NCI-H2227 treated with DMSO at 0.1 percent for 48 hours (cell line): ENCODE measurements at regions not wholly inside any gene's neighbourhood (a gene's known extent, or its start where the extent isn't known, plus 50 kb on each side); places are given as distances from the start of the nearest gene placed in this dataset.

ENCODE experiments used
- DNase-seq: peaks from one replicate; lab custom pipeline; 2025; lab: John Stamatoyannopoulos, UW

DNA sequence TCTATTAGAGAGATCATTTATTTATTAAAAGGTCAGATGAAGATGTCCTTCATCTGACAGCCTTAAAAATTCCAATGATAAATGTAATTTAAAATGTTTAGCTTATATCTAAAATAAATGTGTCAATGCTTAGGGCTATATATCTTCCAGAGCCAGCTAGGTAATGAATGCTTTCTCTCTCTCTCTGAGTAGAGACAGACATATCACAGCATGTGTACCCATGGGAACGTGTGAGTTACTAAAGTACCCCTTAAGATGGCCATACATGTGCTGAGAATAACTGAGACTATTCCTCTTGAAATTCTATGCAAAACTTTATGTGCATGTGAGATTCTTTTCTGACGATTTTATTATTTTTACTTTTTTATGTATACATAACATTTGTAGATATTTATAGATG lies 420.9 kb upstream of the ST6GAL2 start:
- no peak for DNase-seq

DNA sequence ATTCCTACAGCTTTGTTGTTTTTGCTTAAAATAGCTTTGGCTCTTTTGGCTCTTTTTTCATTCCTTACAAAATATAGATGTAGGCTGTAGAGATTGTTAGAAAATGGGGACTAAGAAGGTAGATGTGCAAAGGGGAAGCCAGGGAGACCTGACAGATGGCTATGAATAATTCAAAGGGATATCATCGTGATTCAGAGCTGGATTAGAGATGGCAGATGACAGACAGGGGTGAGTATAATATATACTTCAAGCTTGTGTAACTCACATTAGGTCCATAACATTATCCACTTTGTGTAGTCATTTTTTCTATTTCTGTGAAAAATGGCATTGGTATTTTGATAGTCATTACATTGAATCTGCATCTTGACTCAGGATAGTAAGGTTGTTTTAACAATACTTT lies 422.9 kb upstream of the ST6GAL2 start:
- DNase-seq: no peak

DNA sequence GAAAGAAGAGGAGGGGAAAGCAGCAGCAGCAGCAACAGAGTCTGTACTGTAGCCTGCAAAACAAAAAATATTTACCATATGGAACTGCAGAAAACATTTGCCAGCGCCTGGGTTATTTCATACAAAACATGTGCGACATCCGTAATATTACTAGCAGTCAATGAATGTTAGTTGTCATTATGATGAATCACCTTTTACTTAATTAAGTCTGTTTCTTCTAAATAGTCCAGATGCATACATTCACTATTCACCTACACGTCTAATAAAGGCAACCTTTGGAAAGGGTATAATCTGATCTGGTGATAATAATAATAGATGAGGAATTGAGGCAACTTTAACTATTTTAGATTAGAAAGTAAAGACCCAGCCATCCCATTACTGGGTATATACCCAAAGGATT lies 426.3 kb upstream of the ST6GAL2 start:
- DNase-seq: no peak

DNA sequence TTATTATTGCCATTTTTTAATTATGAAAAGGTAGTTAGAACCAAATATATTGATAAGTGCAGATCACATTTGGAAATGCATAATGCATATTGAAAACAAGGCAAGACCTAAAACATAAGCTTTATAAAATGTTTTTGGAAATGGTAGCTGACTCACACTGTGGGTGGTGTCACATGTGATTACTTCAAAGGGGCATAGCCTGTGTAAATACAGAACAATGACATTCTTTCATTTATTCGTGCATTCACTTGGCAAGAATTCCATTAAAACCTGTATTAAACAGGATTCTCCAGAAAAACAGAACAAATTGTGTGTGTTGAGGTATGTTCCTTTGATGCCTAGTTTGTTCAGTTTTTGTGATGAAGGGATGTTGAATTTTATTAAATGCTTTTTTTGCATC lies 427.3 kb upstream of the ST6GAL2 start:
- no peak for DNase-seq

DNA sequence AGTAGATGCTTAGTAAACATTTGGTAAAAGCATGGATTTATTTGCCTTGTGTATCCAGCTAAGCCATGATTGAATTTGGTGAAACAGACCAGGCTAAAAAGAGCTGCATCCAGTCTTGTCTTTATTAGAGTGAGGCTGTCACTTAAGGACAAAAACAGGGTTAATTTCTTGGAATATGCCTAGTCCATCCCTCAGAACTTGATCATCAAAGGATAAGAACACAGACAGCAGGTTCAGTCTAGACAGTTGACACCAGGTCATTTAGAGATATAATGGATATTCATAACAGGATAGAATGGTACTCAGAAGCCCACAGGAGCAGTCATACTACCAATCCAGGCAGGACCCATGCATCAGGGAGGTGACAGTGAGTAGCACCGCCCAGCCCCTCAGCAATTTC lies 434.9 kb upstream of the ST6GAL2 start:
- DNase-seq: no peak

DNA sequence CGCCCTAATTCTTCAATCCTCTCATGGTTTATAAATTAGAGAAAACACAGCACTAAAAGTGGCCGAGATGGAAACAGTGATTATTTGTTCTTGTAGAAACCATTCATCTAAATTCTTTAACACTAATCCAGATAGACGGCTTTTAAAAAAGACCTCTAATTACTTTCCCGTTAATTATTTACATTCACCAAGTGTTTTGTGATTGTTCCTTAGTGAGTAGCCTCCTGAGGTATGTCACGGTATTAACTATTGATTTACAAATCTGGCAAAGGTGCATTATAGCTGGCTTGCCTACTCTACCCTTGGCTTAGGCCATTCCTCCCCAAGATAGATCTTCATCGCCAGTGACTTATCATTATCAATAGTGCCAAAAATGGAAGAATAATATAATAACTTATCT lies 436.4 kb upstream of the ST6GAL2 start:
- no peak for DNase-seq

DNA sequence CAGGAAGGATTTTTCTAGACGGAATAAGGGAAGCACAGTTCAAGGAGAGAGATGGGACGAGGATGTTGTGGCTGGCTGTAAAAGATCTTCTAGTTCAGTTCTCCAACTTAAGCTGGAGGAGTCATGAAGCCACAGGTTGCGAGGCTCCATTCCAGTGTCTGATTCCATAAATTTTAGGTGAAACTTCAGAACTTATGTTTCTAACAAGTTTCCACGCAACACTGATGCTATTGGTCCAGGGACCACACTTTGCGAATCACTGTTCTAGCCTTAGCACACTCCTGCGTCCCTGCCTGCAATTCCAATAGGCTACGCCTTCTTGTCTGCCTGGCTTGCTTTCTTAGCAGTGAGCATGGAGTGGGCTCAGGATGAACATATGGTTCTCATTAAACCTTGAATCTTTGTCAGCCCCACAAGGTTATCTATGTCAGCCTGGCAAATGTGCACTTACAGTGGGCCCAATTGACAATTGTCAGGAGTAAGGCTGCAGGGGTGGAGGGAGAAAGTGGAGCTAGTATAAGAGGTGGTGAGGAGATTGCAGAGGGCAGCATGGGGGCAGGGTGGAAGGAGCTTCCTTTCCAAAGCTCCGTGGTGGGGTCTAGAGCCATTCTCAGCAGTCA lies 438.1 kb upstream of the ST6GAL2 start:
- no peak for DNase-seq

DNA sequence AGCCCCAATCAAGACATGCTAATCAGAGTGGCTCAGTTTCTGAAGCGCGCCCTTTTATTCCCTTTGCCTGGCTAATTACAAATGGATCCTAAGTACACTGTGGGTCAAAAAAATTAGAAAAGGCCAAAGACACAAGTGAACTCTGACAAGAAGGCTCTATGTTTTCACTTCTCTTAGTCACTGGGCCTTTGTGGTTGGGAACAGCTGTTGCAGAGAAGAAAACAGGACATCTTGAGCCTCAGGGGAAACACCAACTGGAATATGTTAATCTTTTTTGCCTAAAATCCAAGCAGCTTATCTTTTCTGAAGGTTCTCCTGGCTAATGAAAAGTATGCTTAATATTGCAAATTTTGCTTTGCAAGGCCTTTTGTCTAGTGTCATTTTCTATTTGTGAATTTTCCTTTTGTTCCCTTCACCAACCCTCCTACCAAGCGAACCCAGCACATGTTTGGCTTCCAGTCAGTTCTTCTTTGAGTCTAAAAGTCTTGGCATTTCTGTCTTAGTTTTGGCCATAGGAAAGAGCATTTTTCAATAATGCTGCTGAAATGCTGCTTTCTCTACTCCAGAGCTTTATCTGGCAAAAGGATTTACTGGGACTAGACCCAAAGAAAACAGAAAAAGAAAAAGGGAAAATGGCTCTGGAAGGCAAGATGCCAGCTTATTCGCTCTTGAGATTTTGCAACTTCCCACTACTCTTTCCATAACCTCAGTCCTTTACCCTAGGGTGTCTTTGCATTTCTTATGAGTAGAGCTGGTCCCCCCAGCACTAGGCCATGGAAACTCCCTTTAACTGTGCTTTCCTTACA lies 440.2 kb upstream of the ST6GAL2 start:
- DNase-seq: no peak

DNA sequence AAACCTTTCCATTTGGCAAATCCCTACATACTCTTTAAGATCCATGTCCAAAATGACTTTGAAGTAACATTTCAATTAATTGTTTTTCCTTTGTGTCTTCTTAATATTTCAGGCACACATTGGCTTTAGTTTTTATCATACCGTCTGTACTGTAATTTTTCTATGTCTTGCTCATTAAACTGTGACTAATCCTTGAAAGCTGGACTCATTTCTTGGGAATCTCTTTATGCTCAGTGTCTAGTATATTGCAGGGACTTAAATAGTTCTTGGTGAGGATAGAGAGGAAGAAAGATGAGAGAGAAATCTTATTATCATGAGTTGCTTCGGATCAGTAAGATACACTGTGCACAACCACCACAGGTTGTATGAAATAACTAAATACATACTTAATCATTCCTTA lies 448.3 kb upstream of the ST6GAL2 start:
- DNase-seq: no peak

DNA sequence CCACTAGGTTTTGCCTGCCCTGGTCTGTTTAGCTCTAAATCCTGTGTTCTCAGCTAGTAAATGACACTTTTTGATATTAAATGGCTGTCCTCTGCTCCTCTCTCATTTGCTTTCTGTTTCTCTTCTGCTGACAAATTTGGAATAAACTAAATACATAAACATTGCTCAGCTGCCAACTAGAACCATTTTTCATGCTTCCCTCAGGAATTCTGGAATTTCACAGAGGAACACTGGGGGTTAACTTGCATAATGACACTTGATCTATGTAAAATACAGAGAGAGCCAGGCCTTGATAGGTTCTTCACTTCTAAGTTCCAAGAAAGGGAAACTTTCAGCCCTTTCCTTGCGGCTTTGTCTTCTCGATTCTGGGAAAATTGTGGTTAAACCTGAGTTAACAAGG lies 450.6 kb upstream of the ST6GAL2 start:
- no peak for DNase-seq

DNA sequence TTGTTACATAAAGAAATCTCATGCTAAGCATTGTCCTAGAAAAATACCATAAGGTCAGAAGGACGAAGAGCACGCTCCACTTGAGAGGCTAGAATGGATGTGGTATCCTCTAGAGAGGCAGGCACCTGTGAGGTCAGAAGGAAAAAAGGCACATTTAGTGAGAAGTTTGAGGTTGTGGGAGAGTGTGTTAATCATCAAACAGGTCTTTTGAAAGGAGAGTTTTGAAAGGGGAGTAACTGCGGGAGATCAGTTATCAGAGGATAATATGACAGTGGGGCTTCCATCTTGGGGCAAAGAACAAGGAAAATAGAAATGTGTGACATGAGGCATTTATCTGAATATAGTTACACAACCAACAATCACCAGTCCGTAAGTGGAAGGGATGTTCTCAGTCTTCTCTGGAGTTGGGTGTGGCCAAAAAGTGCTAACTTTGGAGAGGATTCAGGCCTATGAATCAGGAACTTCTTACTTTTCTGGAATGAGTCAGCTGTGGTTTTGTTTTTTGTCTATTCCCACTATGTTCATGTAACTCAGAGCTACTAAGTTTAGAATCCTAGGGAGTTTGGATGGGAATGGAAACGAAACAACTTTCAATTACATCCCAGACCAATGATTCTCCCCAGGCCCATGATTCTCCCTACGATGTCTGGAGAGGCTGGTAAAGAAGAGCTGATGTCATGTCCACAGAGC lies 451.4 kb upstream of the ST6GAL2 start:
- DNase-seq: no peak

DNA sequence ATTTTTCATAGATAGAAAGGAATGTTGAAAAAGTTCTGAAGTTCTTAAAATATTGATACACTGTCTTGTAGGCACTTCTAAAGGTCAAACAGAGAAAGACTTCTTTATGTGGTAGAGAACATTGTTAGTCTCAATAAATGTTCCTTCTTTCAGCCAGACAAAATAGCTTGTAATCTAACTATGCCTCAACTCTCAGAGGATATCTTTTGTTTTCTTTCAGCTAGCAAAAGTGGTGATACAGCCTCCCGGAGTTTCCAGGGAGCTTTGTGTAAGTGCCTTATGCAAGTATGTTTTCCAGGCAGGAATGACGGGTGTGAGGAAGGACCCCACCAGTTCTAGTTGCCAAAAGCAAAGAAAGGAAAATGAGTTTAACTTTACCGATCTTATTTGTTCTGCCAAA lies 452.1 kb upstream of the ST6GAL2 start:
- no peak for DNase-seq

DNA sequence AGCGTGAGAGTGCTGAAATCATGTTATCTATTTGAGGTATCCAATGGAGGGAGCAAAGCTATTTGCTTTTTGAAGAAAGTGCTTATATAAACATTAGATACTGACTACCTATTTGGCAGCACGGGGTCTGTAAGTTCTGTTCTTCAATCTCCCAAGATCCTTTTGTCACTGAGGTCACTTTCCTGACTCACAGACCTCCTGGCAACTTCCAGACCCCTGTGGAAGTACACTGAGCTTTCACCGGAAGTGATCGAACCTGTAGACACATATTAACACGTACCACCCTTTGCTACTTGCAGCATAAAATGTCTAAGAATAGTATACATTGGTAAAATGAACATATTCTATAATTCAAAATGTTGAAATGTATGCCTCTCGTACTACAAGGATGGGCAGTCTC lies 452.6 kb upstream of the ST6GAL2 start:
- DNase-seq: no peak

DNA sequence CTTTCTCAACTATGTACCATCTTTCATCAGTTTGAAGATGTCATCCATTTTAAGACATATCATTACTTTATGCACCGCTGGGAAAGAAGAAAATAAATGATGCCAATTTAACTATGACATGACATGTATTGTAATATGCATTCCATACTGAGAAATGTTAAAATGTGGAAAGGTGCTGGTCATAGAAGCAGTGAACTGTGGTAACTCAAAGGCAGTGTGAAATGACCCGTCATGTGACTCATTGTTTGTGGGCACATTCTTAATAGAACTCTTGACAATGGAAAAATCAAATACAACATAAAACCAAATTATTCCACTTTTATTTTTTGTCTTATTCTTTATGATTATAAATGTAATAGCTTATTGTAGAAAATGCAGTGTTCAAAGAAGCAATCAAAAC lies 455.0 kb upstream of the ST6GAL2 start:
- no peak for DNase-seq

DNA sequence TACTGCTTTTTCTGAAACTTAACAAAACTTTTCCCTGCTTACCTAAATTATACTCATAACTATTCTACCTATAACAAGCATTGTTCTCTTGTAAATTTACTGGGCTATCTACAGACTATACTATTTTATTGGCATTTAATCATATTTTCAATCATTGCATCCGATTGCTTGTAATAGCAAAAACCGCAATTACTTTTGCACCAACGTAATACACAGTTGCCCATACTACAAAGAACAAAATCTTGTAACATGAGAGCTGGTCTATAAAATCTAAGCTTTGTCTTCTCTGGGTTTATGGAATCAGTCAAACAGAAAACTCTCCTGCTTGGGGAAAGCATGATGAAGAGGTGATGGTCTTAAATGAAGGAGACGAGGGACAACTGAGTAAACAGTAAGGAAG lies 463.4 kb upstream of the ST6GAL2 start:
- DNase-seq: no peak

DNA sequence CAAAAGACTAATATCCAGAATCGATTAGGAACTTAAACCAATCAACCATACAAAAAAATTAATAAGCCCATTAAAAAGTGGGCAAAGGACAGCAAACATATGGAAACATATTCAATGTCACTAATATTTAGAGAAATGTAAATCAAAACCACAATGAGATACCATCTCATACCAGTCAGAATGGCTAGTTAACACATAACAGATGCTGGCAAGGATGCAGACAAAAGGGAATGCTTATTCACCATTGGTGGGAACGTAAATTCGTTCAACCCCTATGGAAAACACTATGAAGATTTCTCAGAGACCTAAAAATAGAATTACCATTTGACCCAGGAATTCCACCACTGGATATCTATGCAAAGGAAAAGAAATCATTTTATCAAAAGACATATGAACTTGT lies 468.2 kb upstream of the ST6GAL2 start:
- DNase-seq: no peak

DNA sequence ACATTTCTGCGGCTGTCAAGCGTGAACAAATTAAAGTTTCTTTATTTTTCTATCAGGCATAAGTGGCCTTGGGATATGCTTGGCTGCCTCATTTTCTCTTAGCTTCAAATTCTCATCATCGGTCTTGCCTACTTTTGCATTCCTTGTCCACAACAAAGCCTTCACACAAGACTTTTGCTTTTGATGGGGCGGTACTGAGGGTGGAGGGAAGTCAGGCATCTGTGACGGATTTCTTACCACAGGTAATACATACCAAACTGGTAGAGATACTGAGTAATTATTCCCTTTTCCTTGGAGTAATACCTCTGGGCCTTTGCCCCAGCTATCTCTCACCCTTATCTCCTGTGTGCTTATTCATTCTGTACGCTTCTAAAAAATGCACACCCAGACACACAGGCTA lies 468.3 kb upstream of the RGPD4 start:
- no peak for DNase-seq

DNA sequence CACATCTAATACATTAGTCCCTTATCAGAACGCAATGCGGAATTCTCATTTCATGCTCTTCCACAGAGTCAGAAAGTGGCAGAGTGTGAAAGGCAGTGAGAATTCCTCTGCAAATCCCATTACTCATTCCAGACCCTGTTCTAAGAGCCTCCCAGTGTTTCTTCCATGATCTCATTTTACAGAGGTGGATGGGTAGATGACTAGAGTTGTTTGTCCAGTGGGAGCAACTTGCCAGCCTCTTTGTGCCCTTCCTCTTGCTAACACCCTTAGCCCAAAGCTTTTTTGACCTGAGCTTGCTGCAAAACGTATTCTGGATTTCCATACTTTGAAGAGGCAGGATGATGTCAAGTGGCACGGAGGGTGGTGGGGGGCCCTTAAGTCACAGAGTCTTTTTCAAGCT lies 467.7 kb upstream of the RGPD4 start:
- no peak for DNase-seq

DNA sequence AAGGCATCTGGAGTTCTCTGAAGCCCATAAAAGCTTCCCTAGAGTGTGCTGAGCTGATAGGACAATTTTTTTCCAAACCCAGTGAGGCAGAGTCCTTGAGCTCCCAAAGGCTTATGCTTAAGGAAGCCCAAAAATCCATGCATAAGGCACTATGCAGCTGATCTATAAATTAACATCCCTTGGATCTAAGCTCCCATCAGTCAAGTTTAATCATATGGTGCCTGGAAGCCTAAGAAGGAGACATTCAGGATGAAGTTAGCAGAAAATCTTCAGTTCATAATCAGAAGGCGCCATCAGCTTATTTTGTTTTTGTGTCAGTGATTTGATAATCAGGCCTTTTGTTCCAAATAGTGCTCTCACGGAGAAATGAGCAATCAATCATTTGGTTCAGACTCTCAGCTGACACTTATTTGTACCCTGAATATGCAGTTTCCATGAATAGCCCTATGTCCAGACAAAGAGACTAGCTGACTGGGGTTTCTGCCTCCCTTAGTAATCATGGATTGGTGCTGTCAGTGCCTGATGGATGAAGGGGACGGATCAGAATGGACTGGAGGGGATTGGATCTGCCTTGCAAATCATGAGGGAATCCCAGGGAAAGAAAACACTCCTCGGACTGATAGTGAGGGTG lies 464.8 kb upstream of the RGPD4 start:
- DNase-seq: no peak

DNA sequence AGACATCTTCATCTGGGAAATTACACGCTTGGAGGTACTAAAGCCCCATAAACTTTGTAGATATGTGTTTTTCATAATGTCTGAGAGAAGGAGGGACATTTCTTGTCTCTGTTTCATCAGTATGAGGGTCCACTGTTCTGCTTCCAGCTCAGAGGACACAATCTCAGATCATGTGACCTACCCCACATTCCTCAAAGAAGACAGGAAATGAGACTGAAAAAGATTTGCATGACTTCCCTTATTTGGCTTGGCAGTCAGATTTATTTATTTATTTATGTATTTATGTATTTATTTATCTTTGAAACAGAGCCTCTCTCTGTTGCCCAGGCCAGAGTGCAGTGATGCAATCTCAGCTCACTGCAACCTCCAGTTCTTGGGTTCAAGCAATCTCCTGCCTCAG lies 463.7 kb upstream of the RGPD4 start:
- DNase-seq: no peak

DNA sequence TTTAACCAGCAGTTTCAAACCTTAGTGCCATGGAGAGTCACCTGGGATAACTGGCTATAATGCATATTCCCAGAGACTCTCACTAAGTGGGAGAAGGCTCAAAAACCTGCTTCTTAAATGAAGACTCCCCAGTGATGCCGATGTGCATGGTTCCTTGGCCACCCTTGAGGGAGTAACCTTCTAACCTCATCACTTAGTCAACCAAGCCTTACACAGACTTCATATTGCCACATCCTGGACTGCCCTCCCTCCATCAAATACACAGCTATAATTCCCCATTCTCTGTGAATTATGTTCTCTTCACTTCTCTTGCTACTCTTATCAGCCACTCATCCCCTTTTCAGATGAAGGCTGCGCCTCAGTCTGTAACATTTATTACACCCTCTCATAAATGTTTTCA lies 462.9 kb upstream of the RGPD4 start:
- no peak for DNase-seq

DNA sequence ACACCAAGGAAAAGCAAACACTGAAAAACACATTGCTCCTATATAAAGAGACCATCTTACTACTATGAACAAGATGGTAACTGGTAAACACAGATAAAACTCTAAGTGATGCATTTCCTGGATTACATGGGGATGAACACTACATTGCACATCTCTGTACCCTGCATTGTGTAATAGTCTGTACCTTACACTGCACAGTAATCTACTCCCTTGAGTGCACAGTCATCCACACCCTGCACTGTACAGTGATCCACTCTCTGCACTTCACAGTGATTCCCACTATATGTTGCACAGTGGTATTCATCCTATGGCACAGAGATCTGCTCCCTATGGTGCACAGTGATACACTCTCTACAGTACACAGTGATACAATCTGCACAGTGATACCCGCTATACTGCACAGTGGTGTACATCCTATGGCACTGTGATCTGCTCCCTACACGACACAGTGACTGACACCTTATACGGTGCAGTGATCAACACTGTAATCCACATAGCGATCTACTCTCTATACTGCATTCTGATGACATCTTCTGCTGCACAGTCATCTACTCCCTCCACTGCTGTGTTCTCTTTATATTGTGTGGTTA lies 462.2 kb upstream of the RGPD4 start:
- no peak for DNase-seq

DNA sequence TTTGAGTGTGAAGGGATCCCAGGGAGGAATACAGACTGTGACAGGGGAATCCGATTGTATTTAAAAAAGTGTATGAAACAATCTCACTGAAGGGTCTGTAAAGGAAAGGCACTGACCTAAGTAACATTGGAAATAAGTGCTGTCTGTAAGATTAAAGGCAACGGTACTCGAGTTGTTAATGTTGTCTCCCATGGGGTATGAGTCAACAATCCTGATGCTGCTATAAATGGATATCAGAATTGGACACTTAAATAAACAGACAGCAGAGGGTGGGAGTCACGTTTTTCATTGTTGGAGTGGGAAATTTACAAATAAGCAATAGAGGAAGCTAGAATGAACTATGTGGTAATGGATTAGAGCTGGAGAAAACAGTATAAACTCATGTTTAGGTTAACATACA lies 452.4 kb upstream of the RGPD4 start:
- no peak for DNase-seq
